Esophagus muscularis mucosa (tissue), 3 donors: ENCODE measurements at regions not wholly inside any gene's neighbourhood (a gene's known extent, or its start where the extent isn't known, plus 50 kb on each side); places are given as distances from the start of the nearest gene placed in this dataset.
"Not testable (repeated sequence)": the region's sequence is repeated elsewhere in the genome, so short reads cannot be mapped to it uniquely, and the experiment has no call there.

Source experiments
- POLR2A ChIP-seq: fragments of 450-650 bp; IDR thresholded peaks from one replicate; pipeline ENCODE4 v1.6.1; 2017; ENCODE audit warnings: antibody characterized with exemption, moderate library complexity, mild to moderate bottlenecking, low read depth
- TF ChIP-seq, protein P1 (sequence below), 3 experiments: fragments of 200-600 bp in 2 of 3; fragments of 450-650 bp in 1 of 3; sonication (generic) in 2 of 3; IDR thresholded peaks; one replicate each; pipeline ENCODE4 v1.5.1; 2017 to 2019; ENCODE audit warnings: antibody characterized with exemption in 3 of 3, mild to moderate bottlenecking in 2 of 3, moderate library complexity in 1 of 3

GRCh38 chr11:19412070-19412469, 171.3 kb upstream of the E2F8 start:
- TF ChIP-seq, protein P1, sequence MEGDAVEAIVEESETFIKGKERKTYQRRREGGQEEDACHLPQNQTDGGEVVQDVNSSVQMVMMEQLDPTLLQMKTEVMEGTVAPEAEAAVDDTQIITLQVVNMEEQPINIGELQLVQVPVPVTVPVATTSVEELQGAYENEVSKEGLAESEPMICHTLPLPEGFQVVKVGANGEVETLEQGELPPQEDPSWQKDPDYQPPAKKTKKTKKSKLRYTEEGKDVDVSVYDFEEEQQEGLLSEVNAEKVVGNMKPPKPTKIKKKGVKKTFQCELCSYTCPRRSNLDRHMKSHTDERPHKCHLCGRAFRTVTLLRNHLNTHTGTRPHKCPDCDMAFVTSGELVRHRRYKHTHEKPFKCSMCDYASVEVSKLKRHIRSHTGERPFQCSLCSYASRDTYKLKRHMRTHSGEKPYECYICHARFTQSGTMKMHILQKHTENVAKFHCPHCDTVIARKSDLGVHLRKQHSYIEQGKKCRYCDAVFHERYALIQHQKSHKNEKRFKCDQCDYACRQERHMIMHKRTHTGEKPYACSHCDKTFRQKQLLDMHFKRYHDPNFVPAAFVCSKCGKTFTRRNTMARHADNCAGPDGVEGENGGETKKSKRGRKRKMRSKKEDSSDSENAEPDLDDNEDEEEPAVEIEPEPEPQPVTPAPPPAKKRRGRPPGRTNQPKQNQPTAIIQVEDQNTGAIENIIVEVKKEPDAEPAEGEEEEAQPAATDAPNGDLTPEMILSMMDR (IDR thresholded peaks at IDR 0.05) = not testable (repeated sequence)
- TF ChIP-seq POLR2A = not testable (repeated sequence)
